ENCODE measurements at regions not wholly inside any gene's neighbourhood (a gene's known extent, or its start where the extent isn't known, plus 50 kb on each side); places are given as distances from the start of the nearest gene placed in this dataset.

DNA sequence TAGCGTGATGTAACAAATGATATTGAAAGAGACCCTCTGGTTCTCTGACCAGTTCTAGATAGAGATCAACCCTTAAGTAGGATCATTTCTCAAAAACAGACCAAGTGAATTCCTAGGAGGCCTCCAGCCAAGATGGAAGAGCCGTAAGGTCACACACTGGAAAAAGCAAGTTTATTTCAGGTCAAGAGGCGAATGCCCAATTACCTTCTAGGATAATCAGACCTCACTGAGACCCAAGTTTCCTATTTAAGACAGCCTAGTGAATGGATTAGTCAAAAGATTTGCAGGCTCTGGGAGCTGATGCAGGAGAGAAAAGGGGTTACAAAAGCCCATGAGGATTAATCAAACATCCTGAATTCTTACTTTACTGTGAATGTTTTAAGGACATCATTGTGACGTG, 486.1 kb upstream of the NRP1 start:
- no peak overlapping the region for H3K27ac Mint-ChIP-seq
- no peak for TF ChIP-seq CTCF (IDR thresholded peaks at IDR 0.05; ENCODE audit: unreplicated experiment in 3 of 3)
- peaks cover 7% of the 10 kb centered on the region for H3K4me1 Mint-ChIP-seq
- no peaks in the 10 kb centered on the region for H3K36me3 Mint-ChIP-seq (ENCODE audit: low read depth)
- no peaks in the 10 kb centered on the region for H3K9me3 Mint-ChIP-seq
- peaks cover 5% of the 10 kb centered on the region for H3K27me3 Mint-ChIP-seq (ENCODE audit: low read depth)
- no peak overlapping the region for H3K4me3 Mint-ChIP-seq

GRCh38 chr10:33819206-33819605, 484.7 kb upstream of the NRP1 start:
- Mint-ChIP-seq H3K9me3 (peaks cover under 1% of the 10 kb centered on the region), H3K4me1 (peaks cover 7% of the 10 kb centered on the region)
- no peak for TF ChIP-seq CTCF (IDR thresholded peaks at IDR 0.05; ENCODE audit: unreplicated experiment in 3 of 3)

DNA sequence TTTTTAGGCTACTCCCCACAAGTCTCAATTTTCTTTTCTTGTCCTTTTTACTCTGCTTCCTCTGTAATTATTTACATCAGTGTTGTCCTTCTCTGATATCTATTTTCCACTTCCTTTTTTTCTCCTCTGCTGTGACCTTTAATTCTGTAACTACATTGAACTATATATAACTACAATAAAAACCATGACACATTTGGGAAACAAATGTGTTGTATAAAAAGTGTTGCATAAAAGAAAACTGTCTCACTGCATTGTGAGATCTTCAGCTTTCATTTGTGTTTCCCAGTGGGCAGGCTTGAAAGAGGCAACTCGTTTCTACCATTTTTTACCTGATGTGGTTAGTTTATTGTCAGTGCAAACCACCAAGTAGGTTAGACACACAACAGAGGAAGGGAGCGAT, 483.9 kb upstream of the NRP1 start:
- Mint-ChIP-seq H3K9me3 (peaks cover 4% of the 10 kb centered on the region), H3K27me3 (ENCODE audit: low read depth) (peaks cover 5% of the 10 kb centered on the region), H3K36me3 (ENCODE audit: low read depth) (no peaks in the 10 kb centered on the region), H3K4me3 (no peak overlapping the region), H3K4me1 (peaks cover 7% of the 10 kb centered on the region), H3K27ac (peak overlapping the region in 1 of 3 experiments; percentile 4)
- TF ChIP-seq CTCF (IDR thresholded peaks at IDR 0.05; ENCODE audit: unreplicated experiment in 3 of 3): no peak

More at GRCh38 chr10:33819206-33819605, 484.7 kb upstream of the NRP1 start:
- Mint-ChIP-seq H3K36me3 (ENCODE audit: low read depth) (no peaks in the 10 kb centered on the region), H3K27me3 (ENCODE audit: low read depth) (peaks cover 5% of the 10 kb centered on the region), H3K27ac (no peak overlapping the region), H3K4me3 (no peak overlapping the region)

DNA sequence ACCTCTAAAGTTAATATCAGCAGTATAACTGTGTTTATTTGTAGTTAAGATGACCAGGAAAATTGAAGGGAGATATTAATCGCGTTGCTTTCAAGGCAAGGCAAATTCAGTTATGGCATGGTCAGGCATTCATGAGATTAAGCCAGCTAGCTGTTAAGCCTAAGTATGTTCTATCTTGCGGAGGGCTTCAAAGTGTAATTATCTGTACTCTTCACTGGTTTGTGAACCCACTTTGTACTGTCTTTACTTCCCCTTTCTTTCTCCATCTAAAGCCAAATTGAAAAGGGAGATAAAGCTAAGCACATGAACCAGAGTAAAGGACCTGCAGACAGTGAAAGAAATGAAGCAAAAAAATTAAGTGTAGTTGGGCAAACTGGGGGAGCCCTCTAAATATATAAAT, 483.1 kb upstream of the NRP1 start:
- no peak overlapping the region for H3K27ac Mint-ChIP-seq
- H3K9me3 Mint-ChIP-seq: peaks cover 4% of the 10 kb centered on the region
- H3K4me1 Mint-ChIP-seq: peaks cover 7% of the 10 kb centered on the region
- H3K36me3 Mint-ChIP-seq (ENCODE audit: low read depth): no peaks in the 10 kb centered on the region
- H3K27me3 Mint-ChIP-seq (ENCODE audit: low read depth): peaks cover 5% of the 10 kb centered on the region
- no peak overlapping the region for H3K4me3 Mint-ChIP-seq
- TF ChIP-seq CTCF (IDR thresholded peaks at IDR 0.05; ENCODE audit: unreplicated experiment in 3 of 3): no peak

DNA sequence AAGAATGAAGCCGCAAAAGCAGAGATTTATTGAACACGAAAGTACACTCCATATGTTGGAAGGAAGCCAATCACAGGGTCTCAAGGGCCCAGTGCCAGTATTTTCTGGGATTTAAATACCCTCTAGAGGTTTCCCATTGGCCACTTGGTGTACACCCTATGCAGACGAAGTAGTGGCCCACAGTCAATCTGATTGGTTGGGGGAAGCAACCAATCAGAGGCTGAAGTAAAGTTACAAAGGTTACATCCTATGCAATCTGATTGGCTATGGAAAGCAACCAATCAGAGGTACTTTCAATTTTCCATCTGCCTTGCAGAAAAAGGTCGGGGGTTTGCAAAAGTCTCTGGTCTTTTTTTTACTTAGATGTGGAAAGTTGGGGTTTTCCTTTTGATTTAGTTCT, 481.3 kb upstream of the NRP1 start:
- peaks cover 4% of the 10 kb centered on the region for H3K9me3 Mint-ChIP-seq
- no peak overlapping the region for H3K27ac Mint-ChIP-seq
- H3K36me3 Mint-ChIP-seq (ENCODE audit: low read depth): no peaks in the 10 kb centered on the region
- H3K4me3 Mint-ChIP-seq: no peak overlapping the region
- H3K27me3 Mint-ChIP-seq (ENCODE audit: low read depth): peaks cover 5% of the 10 kb centered on the region
- H3K4me1 Mint-ChIP-seq: peaks cover 7% of the 10 kb centered on the region
- no peak for TF ChIP-seq CTCF (IDR thresholded peaks at IDR 0.05; ENCODE audit: unreplicated experiment in 3 of 3)

DNA sequence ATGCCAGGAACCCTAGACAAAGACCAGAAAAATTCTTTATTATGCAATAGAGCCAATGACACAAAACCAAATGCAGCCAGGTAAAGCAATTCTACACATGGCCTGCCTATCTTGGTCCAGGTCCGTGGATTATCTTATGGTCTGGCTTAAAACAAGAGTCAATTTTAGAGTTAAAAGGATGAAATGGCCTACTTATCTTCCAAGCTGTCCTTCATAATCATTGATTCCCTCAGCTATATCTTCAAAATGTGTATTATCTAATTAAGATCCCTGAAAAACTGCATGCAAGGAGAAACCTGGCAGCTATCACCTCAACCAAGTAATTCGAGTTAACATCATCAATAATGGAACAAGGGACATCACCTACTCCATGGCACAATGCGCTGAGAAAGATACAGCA, 479.4 kb upstream of the NRP1 start:
- Mint-ChIP-seq H3K27ac (no peak overlapping the region), H3K4me1 (peaks cover 7% of the 10 kb centered on the region), H3K4me3 (no peak overlapping the region), H3K9me3 (peaks cover 4% of the 10 kb centered on the region), H3K27me3 (ENCODE audit: low read depth) (no peaks in the 10 kb centered on the region), H3K36me3 (ENCODE audit: low read depth) (no peaks in the 10 kb centered on the region)
- TF ChIP-seq CTCF (IDR thresholded peaks at IDR 0.05; ENCODE audit: unreplicated experiment in 3 of 3): no peak

Data from nephron (organoid).